NB4 (cell line): ENCODE measurements at regions not wholly inside any gene's neighbourhood (a gene's known extent, or its start where the extent isn't known, plus 50 kb on each side); places are given as distances from the start of the nearest gene placed in this dataset.

ENCODE experiments used
- DNase-seq: peaks from one replicate; pipeline ENCODE4 v3.0.0; 2010; ENCODE audit warnings: low read depth
- H3K4me3 ChIP-seq: one replicate; pipeline ENCODE4 v1.5.1; 2011; ENCODE audit warnings: mild to moderate bottlenecking, low read depth, low read length, moderate library complexity
- MYC ChIP-seq: IDR thresholded peaks from 2 replicates; pipeline ENCODE4 v1.6.1; 2011; ENCODE audit warnings: low read depth, low read length
- POLR2A ChIP-seq: IDR thresholded peaks from 2 replicates; pipeline ENCODE4 v1.6.1; 2011; ENCODE audit warnings: mild to moderate bottlenecking; ENCODE audit not compliant: insufficient read length; ENCODE audit errors: extremely low read depth
- TF ChIP-seq, protein P1 (sequence below): IDR thresholded peaks from one replicate; pipeline ENCODE4 v1.5.1; 2012; ENCODE audit warnings: low read depth, low read length
- TF ChIP-seq, protein P2 (sequence below): IDR thresholded peaks from 2 replicates; pipeline ENCODE4 v1.6.1; 2011; ENCODE audit warnings: low read depth, low read length

DNA sequence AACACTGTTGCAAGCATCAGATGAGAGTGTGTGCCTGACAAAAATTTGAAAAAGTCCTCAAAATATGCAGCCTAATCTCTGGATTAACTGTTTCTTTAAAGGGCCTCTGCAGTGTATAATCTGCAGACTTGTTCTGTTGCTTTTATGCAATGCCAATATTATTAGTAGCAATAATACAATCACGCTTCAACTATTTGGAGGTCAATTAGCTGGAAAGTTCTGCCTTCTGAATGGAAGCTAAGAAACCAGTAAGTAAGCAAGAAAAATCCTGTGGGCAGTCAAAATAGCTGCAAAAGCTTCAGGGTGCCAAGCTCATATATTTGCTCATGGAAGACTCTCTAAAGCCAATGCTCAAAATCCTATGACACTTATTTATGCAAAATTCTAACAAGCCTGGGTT, 153.2 kb upstream of the NR2F2 start:
- TF ChIP-seq POLR2A, result no peak
- TF ChIP-seq, protein P1, sequence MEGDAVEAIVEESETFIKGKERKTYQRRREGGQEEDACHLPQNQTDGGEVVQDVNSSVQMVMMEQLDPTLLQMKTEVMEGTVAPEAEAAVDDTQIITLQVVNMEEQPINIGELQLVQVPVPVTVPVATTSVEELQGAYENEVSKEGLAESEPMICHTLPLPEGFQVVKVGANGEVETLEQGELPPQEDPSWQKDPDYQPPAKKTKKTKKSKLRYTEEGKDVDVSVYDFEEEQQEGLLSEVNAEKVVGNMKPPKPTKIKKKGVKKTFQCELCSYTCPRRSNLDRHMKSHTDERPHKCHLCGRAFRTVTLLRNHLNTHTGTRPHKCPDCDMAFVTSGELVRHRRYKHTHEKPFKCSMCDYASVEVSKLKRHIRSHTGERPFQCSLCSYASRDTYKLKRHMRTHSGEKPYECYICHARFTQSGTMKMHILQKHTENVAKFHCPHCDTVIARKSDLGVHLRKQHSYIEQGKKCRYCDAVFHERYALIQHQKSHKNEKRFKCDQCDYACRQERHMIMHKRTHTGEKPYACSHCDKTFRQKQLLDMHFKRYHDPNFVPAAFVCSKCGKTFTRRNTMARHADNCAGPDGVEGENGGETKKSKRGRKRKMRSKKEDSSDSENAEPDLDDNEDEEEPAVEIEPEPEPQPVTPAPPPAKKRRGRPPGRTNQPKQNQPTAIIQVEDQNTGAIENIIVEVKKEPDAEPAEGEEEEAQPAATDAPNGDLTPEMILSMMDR, result no peak
- TF ChIP-seq, protein P2, sequence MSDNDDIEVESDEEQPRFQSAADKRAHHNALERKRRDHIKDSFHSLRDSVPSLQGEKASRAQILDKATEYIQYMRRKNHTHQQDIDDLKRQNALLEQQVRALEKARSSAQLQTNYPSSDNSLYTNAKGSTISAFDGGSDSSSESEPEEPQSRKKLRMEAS, result no peak
- TF ChIP-seq MYC, result no peak
- no peak overlapping the region for H3K4me3 ChIP-seq
- DNase-seq, result no peak

DNA sequence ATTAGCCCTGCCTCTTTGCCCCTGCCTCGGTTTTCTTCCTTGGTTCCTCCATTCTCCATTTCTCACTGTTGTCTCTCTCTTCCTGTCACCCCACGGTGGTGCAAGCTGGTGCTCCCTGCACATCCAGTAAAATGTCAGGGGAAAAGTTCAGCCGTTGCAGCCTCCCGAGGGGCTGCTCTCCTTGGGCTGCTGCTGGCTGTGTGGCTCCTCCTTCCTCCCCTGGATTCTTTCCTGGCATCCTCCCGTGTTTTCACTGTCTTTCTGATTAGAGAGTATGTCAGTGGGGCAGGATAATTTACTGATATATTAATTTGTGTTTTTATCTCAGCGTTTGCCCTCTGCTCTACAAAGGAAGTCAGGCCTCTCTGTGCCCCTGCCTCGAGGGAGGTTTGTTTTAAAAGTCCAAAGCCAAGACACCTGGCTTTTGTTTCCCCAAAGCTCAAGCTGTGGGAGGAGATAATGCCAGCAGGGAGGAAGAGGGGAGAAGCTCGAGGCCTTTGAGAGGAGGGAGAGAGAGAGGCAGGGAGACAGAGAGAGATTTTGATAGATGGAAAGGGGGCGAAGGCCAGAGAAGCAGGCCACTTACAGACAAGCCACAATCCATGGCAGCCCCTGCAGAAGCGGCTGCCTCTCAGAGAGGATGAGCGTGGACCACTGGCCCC, 150.3 kb upstream of the NR2F2 start:
- TF ChIP-seq, protein P1, result no peak
- TF ChIP-seq MYC (no peak), POLR2A (no peak)
- TF ChIP-seq, protein P2, result no peak
- H3K4me3 ChIP-seq, result no peak overlapping the region
- DNase-seq, result no peak

DNA sequence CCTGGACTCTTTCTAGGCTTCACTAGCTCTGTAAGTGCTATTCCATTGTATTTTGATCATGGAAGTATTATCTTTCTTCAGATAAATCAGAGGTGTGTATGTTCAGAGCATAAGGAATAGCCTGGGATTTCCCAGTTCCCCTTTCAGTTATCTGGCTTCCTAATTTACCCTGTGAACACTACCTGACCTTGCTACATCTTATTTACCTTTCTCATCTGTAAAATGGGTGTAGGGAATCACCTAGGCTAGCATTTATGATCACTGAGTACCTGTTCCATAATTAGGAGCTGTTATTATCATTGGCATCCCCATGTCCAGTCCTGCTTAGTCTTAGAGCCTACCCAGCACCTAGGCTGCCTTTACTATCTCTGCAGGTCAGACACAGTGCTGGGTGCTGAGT, 149.3 kb upstream of the NR2F2 start:
- TF ChIP-seq MYC, result no peak
- TF ChIP-seq, protein P1, result no peak
- TF ChIP-seq POLR2A, result no peak
- TF ChIP-seq, protein P2, result no peak
- H3K4me3 ChIP-seq, result no peak overlapping the region
- DNase-seq, result no peak

DNA sequence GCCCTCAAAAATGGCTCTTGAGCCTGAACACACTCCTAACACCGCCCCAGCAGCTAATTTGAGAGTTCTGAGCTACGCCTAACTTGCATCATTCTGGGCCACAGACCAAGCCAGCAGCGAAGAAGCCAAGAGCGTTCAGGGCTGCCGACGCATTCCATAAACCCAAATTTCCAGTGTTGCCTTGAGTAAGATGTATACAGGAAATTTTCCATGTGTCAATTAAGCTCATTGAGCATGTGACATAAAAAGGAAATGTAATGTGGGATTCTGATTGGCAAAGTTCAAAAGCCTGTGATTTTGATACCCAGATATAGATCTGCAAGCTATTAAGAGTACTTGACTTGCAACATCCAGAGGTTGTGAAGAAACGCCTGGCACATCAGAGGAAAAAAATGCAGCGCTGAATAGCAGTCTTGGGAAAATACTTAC, 148.6 kb upstream of the NR2F2 start:
- TF ChIP-seq, protein P2, result no peak
- TF ChIP-seq, protein P1, result no peak

DNA sequence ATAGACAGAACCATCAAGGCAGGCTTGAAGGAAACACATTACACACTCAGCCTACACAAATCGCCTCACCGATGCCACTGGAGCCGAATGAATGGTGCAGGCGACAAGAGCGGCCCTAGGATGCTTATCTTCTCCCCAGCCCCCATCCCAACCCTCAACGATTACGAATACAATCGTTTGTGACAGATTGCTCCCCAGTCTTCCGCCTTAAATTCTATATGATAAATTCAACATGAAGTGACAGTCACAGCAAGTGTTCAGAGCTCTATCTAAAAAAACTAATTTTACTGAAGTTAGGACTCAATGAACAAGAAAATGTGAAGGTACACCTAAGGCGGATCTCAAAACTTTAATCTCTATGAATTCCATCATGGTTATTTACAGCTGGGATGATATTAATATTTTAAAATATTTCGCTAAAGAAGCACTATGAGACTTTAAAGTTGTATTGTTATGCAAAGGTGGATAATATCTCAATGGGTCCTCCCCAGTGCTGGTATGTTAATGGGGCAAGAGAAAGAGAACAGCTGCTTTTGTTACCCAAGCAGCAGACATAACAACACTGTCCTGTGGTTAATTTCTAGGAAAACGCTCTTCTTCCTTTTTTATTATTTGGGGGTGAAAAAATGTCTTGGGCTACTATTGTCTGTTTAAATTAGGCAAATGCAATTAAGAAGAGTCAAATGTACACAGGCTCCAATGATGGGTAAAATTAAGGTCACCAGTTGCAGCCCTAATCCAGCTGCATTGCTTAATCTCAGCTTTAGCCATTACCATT, 147.6 kb upstream of the NR2F2 start:
- TF ChIP-seq MYC, result no peak
- TF ChIP-seq, protein P2, result no peak
- no peak for TF ChIP-seq POLR2A
- TF ChIP-seq, protein P1, result no peak
- DNase-seq, result no peak
- no peak overlapping the region for H3K4me3 ChIP-seq

More for the DNA sequence above, 148.6 kb upstream of the NR2F2 start:
- DNase-seq, result no peak
- H3K4me3 ChIP-seq, result no peak overlapping the region
